ENCODE measurements at regions not wholly inside any gene's neighbourhood (a gene's known extent, or its start where the extent isn't known, plus 50 kb on each side); places are given as distances from the start of the nearest gene placed in this dataset.
A peak's percentile ranks its signal among the peaks of the same experiment; 100 is the strongest.
"Not testable (repeated sequence)": the region's sequence is repeated elsewhere in the genome, so short reads cannot be mapped to it uniquely, and the experiment has no call there.

GRCh38 chr11:33527738-33528137 lies 172.9 kb downstream of the C11orf91 start:
- not testable (repeated sequence) for DNase-seq (ENCODE audit: low spot score)

- DNase-seq (ENCODE audit: low spot score): no peak
Observed at GRCh38 chr11:33525789-33526188, 174.8 kb downstream of the C11orf91 start.

- DNase-seq (ENCODE audit: low spot score): no peak
Observed at GRCh38 chr11:33521384-33521783, 179.2 kb downstream of the C11orf91 start.

- no peak for DNase-seq (ENCODE audit: low spot score)
Observed at GRCh38 chr11:33520112-33520511, 180.5 kb downstream of the C11orf91 start.

GRCh38 chr11:33515347-33515746 lies 185.3 kb downstream of the C11orf91 start:
- DNase-seq (ENCODE audit: low spot score): no peak

GRCh38 chr11:33514079-33514925 lies 186.3 kb downstream of the C11orf91 start:
- DNase-seq (ENCODE audit: low spot score): no peak

GRCh38 chr11:33509632-33510031 lies 191.0 kb downstream of the C11orf91 start:
- no peak for DNase-seq (ENCODE audit: low spot score)

GRCh38 chr11:33507967-33508366 lies 192.7 kb downstream of the C11orf91 start:
- DNase-seq (ENCODE audit: low spot score): no peak

GRCh38 chr11:33507356-33507755 lies 193.3 kb downstream of the C11orf91 start:
- DNase-seq (ENCODE audit: low spot score): no peak

- no peak for DNase-seq (ENCODE audit: low spot score)
Observed at GRCh38 chr11:33505093-33505492, 195.5 kb downstream of the C11orf91 start.

- DNase-seq (ENCODE audit: low spot score): no peak
Observed at GRCh38 chr11:33500861-33501479, 199.7 kb downstream of the C11orf91 start.

- no peak for DNase-seq (ENCODE audit: low spot score)
Observed at GRCh38 chr11:33500332-33500731, 200.3 kb downstream of the C11orf91 start.

GRCh38 chr11:33492596-33492995 lies 208.0 kb downstream of the C11orf91 start:
- no peak for DNase-seq (ENCODE audit: low spot score)

GRCh38 chr11:33490842-33491370 lies 209.7 kb downstream of the C11orf91 start:
- DNase-seq (ENCODE audit: low spot score): no peak

GRCh38 chr11:33488971-33489370 lies 211.7 kb downstream of the C11orf91 start:
- DNase-seq (ENCODE audit: low spot score): no peak

- DNase-seq (ENCODE audit: low spot score): no peak
Observed at GRCh38 chr11:33480626-33481025, 220.0 kb downstream of the C11orf91 start.

- DNase-seq (ENCODE audit: low spot score): no peak
Observed at GRCh38 chr11:33479231-33479630, 221.4 kb downstream of the C11orf91 start.

- DNase-seq (ENCODE audit: low spot score): no peak
Observed at GRCh38 chr11:33478111-33478573, 221.0 kb downstream of the HIPK3 start.

GRCh38 chr11:33476945-33477606 lies 219.9 kb downstream of the HIPK3 start:
- no peak for DNase-seq (ENCODE audit: low spot score)

GRCh38 chr11:33475993-33476392 lies 218.8 kb downstream of the HIPK3 start:
- peak; percentile 43 for DNase-seq (ENCODE audit: low spot score)

GRCh38 chr11:33474866-33475265 lies 217.7 kb downstream of the HIPK3 start:
- DNase-seq (ENCODE audit: low spot score): no peak

- no peak for DNase-seq (ENCODE audit: low spot score)
Observed at GRCh38 chr11:33471541-33471940, 214.4 kb downstream of the HIPK3 start.

- no peak for DNase-seq (ENCODE audit: low spot score)
Observed at GRCh38 chr11:33467966-33468365, 210.8 kb downstream of the HIPK3 start.
